ENCODE measurements at regions not wholly inside any gene's neighbourhood (a gene's known extent, or its start where the extent isn't known, plus 50 kb on each side); places are given as distances from the start of the nearest gene placed in this dataset.
A peak's percentile ranks its signal among the peaks of the same experiment; 100 is the strongest.

DNA sequence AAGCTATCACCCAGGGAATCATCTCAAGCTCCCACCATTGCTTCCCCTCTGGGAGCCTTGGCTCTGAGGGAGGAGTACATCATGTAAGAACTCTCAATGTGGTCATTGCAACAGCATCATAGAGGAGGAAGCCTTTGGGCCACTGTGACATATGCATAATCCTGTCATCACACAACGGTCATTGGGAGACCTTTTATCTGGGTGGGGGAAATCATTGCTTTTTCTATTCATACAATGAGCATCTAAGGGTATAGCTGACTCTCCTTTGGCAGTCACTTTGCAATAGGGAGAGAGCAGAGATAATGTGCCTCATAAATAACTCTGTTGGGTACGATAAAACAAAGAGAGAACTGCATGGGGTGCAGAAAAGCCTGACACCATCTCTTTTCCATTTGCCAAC is 155.2 kb upstream of the KCNIP4 start:
- no peak for DNase-seq (ENCODE audit: low spot score)

DNA sequence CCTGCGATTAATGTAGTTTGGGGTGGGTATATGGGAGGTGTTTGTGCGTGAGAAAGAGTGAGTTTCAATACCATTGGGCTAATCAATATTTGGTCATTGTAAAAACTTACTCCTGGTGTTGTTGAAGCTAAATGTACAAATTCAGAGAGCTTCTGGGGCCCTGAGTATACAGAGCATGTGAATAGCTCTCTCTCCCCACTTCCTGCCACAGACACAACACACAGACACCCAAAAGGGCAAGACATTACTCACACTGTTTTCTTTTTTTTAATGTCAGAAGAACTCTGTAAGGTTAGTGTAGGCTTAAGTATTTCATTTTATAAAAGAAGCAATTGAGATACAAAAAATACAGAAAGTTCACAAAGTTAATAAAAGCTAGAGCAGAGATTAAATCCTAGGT is 151.3 kb upstream of the KCNIP4 start:
- peak; percentile 18 for DNase-seq (ENCODE audit: low spot score)

DNA sequence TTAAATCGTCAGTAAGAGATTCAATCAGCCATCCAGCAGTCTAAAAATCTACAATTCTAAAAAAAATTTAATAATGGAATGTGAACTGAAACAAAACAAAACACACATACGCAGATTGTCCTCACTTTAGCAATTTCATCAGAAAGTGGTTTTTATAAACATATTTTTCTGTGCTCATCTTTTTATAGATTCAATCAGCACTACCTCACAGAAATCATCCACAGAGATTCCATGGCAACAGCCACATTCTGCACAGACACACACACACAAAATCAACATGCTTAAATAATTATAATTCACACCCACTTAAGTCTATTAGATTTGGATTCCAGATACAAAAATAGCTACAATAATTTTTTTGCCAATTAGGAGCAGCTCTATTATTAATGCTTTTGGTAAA is 149.0 kb upstream of the KCNIP4 start:
- DNase-seq (ENCODE audit: low spot score), result no peak

DNA sequence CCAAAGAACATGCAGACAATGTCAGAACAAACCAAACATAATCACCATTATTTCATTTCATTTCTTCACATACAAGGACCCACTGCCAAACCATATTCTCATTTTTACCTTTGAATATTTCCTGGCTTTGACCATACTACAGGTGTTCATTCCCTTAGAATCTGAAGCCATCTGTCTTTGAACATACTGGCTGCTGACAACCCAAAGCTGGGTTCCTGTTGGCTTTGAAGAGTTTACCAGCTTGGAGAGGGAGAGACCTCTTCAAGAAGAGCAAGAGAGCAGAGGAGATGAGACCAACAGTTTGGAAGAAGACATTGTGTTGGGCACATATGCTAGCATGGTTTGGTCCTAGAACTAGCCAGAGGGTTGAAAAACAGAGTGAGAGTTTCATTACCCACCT is 145.6 kb upstream of the KCNIP4 start:
- no peak for DNase-seq (ENCODE audit: low spot score)

DNA sequence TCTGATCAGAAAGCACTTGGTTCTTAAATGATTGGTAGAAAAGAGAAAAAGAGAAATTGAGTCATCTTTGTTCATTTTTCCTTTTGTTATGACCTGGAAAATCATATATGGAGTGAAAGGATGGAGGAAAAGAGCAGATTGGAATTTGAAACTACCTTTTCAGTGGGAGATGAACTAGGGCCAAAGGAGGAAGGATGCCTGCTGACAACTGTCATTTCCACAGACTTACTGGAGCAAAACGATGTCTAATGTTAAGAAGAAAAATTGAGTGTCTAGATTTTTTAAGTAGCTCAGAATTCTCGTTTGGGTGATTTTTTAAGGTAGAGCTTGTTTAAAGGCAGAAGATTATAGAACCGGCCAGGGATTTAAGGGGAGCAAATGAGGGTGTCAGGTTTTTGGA is 144.6 kb upstream of the KCNIP4 start:
- no peak for DNase-seq (ENCODE audit: low spot score)

DNA sequence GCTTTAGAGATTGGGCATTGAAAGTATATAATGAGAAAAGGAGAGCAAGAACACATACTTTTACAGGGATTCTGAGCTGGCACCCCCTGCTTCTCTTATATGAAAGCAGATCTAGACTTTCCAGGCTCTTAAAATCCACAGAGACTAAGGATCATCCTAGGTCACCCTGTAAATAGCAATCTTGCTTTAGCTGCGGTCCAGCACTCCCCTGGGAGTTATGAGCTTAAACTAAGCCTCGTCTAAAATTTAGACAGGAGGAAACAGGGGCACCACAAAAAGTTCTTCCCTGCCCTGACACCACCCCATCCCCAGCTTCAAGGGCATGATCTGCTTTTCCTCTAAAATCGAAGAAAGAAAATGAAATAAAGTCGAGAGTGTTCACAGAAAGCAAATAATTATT is 143.3 kb upstream of the KCNIP4 start:
- no peak for DNase-seq (ENCODE audit: low spot score)

DNA sequence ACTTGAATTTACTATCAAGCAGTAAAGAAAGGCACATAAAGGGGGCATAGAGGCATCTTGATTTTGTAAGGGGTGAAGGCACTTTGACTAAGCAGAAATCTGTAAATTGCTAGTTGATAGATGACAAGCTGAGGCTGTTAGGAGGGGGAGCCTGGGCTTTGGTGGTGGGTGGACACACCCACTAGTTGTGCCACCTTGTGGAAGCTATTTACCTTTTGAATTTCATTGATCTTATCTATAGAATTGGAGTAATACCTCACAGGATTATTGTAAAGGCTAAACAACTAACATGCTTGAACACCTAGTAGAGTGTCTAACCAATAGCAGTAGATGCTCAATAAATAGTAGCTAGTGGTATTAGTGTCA is 142.8 kb upstream of the KCNIP4 start:
- no peak for DNase-seq (ENCODE audit: low spot score)

DNA sequence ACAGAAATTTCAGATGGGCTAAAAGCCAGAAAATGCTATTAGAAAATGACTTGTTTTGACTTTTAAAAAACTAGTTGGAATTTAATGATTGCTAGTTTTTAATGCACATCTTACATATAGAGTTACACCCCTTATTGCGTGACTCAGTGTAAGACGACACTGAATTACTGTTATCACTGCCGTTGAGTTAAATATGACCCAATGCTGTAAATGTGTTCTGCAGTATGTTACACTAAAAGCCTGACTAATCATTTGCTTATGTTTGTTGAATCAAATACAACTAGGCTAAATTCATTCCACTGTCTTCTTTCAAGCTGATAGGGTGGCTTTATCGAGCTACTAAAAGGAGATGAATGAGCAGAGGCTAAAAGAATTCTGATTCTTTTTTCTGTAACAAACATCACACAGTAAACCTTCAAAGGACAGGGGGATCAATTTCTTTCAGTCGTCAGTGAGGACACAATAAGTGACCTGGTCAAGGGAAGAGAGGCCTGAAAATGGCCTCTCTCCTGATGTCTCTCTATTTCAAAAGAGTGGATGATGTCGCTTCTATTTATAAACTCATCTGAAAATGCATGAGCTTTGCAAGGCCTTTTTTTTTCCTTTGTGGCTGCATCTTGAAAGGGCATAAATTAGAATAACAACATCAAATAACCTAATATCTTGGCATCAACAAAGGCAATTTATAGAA is 142.2 kb upstream of the KCNIP4 start:
- DNase-seq (ENCODE audit: low spot score), result no peak

DNA sequence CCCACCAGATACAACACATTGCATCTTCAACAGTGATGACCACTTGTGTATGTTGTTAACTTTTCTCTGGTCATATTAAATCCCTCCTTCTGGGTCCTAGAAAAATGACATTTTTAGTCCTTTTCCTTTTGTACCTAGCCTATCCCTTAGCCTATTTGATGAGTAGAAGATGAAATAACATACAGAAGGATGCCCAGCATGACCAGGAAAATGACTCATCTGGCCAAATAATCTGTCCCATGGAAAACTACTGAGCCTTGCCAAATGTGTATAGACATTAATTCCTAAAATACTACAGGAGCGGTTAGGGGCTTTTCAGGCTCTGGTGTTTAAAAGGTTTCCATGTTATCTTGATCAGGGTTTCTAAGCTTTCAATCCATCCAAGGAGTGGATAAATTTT is 129.0 kb upstream of the KCNIP4 start:
- DNase-seq (ENCODE audit: low spot score), result no peak

DNA sequence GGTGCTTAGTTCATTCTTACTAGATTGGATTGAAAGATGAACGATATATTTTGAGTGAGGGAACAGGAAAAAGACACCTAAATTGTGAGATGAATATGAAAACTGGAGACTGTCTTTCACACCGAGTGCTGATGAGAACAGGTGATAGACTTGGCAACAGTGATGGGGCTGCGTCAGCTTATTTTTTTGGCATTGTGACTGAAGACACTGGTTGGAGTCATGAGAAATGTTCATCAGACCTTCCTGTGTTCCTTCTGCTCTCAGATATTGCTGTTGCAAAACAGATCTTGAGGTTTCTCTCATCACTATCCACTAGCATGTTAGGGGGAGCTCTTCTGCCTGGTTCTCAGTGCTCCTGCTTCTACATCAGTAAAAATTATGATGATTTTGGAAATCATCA is 124.2 kb upstream of the KCNIP4 start:
- no peak for DNase-seq (ENCODE audit: low spot score)

DNA sequence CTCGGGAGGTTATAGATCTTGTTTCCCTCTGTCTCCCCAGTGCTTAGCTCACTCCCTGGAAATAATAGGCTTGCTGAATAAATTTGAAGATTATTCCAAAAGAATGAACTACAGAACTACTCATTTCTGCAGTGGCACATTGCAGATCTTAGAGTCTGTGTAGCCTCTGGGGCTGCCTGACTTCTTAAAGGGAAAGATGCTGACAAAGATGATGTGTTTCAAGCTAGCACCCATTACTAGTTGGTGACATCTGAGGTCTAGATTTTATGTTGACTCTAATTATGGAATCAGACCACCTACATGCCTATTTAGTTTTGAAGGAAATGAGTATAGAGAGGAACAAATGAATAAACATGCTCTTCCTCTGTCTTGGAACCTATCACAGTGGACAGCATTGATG is 123.7 kb upstream of the KCNIP4 start:
- DNase-seq (ENCODE audit: low spot score), result no peak

DNA sequence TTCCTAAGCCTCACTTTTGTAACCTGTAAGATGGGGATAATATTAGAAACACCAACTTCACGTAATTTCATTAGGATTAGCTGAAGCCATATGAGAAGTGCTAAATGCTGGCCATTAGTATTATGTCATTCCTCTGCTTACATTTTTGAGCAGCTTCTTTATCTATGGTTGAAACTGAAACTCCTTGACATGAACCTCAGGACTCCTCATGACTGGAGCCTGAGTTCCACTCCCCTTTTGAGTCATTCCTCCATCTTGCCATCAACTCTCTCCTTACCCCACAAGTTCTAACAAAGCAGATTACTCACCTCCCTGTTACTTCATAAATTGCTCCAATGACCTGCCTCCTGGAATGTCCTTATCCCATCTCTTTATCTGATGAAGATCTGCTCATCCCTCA is 123.2 kb upstream of the KCNIP4 start:
- DNase-seq (ENCODE audit: low spot score), result peak; percentile 49

DNA sequence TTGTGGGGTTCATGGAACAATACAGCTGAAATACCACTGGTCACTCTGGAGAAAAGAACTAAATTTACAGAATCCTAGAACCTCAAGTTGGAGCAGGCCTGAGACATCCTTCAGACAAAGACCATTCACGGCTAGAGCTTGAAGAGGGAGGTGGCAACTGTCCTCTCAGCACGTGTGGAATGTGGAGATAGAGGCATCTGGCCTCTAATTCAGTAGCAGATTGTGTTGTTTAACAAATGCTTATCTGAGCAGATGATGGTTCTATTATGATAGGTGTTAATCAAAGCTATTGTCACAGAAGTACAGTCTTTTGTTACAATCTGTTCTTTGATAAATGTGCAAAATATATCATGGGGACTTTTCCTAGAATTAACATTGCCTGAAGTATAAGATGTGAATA is 121.7 kb upstream of the KCNIP4 start:
- no peak for DNase-seq (ENCODE audit: low spot score)

DNA sequence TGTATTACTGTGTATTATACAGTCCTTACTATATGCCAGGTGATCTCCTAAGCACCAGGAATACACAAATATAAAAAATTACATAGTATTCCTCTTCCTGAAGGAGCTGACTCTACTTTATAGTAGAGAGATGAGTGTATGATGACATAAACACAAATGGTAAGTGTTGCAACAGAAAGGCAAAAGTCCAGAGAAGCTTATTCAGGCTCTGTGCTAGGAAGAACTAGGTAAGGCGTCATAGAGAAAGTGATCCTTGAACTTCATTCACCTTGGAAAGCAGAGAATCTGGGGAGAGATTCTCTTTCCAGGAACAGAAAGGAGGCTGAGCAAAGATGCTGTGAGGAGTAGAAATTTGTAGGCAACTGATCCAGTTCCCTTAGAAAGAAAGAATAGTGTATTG is 115.0 kb upstream of the KCNIP4 start:
- DNase-seq (ENCODE audit: low spot score), result no peak

DNA sequence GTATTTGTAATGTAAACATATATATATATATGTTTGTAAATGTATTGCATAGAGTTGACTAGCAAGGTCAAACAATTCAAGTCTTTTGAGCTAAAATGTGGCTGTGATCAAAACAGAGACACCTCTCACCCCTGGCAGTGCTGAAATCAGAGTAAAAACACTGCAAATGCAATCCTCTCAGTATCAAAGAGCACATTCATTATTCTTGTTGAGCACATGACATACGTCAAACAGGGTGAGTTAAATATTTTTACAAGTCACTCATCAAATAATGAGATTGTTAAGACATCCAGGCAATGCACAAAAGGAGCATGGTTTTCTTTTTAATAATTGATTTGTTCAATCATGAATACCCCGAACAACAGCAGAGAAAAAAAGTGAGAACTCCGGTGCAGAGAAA is 114.1 kb upstream of the KCNIP4 start:
- no peak for DNase-seq (ENCODE audit: low spot score)

DNA sequence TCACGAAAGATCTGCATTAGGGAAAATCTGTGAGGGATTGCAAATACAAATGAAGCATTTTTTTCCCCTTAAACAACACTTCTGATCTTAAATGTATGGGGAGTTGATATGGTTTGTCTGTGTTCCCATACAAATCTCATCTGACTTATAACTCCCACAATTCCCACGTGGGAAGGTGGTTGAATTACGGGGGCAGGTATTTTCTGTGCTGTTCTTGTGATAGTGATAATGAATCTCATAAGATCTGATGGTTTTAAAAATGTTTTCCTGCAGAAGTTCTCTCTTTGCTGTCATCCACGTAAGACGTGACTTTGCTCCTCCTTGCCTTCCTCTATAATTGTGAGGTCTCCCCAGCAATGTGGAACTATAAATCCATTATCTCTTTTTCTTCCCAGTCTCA is 107.4 kb upstream of the KCNIP4 start:
- DNase-seq (ENCODE audit: low spot score), result no peak

DNA sequence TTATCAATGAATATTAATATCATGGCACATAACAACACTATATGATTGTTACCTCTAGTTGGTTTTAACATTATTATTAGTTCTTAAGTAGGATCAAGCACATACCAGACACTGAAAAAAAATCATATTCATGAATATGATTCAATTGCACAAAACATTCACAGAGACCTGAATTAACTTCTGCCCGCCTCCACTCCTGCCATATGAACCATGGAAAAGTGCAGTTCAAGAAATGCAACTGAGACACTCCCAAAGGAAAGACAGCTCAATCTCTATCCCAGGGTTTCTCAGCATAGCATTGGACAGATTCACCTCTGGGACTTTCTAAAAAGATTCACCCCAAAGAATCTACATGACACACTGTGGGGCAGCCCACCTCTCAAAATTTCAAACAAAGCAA is 103.5 kb upstream of the KCNIP4 start:
- no peak for DNase-seq (ENCODE audit: low spot score)

DNA sequence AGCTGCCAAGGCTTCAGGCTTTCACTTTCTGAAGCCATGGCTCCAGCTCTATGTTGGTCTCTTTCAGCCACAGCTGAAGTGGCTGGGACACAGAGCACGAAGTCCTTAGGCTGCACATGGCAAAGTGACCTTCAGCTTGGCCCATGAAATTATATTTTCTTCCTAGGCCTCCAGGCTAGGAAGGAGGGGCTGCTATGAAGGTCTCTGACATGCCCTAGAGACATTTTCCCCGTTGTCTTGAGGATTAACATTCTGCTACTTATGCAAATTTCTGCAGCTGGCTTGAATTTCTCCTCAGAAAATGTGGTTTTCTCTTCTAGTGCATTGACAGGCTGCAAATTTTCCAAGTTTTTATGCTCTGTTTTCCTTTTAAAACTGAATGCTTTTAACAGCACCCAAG is 99.8 kb upstream of the KCNIP4 start:
- DNase-seq (ENCODE audit: low spot score), result no peak

DNA sequence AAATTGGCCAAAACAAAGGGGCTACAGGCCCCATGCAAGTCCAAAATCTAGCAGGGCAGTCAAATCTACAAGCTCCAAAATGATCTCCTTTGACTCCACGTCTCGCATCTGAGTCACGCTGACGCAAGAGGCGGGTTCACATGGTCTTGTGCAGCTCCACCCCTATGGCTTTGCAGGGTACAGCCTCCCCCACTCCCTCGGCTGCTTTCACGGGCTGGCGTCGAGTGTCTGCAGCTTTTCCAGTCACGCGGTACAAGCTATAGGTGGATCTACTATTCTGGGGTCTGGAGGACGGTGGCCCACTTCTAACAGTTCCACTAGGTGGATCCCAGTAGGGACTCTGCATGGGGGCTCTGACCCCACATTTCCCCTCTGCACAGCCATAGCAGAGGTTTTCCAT is 99.2 kb upstream of the KCNIP4 start:
- DNase-seq (ENCODE audit: low spot score), result no peak

DNA sequence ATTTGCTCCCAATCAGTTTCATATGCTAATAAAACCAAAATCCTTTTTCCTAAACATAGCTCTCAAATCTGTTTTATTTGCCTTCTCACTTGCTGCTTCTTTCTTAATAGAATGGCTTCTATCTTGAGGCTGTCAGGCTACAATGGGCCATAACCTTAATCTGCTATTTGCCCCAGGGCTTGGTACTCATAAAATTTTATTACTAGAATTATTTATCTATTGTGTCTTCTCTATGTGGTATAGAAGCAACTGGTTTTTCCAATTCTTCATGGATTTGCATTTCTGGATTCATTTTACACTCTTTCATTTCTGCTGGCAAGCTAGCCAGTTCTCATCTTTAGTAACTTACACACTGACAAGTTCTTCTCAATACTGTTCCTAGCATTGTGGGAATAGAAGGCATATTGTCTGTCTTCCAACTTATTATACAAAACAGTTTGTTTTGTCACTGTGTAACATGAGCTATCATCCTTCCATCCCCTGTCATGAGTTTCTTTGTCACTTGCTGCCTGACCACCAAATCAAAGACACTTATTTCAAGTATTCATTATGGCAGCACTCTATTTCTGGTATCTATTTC is 96.6 kb upstream of the KCNIP4 start:
- DNase-seq (ENCODE audit: low spot score), result no peak

DNA sequence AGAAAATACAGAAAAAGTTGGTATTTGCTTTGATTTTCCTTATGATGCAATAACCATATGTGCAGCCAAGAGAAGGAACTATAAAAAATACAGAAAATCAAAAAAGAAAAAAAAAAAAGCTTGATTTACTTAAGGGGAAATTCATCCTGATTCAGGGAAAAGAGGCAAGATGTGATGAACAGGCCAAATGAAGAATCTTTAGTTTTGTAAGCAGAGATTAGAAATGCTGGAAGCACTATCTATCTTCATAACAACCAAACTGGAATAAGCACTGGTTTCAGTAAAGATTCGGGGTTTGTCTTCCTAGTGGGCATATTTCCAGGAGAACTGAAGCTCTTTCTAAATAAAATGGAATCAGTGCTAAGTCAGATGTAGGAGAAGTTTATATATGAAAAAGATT is 82.9 kb upstream of the KCNIP4 start:
- no peak for DNase-seq (ENCODE audit: low spot score)

DNA sequence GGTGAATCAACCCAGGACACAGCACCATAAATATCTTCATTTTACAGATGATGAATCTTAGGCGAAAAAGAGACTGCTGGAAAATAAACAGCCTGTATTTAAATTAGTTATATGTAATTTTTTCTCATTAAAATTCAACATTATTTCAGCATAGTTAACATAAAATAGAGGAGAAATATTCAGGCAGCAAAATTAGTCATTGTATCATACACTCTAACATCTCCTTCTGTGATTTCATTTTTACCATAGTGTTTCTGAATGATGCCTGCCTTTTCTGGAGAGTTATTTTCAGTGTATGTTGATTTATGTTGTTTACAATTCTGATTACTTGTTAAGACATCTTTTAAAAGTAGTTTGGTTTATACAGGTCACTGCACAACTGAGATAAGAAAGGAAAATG is 82.3 kb upstream of the KCNIP4 start:
- DNase-seq (ENCODE audit: low spot score), result no peak

DNA sequence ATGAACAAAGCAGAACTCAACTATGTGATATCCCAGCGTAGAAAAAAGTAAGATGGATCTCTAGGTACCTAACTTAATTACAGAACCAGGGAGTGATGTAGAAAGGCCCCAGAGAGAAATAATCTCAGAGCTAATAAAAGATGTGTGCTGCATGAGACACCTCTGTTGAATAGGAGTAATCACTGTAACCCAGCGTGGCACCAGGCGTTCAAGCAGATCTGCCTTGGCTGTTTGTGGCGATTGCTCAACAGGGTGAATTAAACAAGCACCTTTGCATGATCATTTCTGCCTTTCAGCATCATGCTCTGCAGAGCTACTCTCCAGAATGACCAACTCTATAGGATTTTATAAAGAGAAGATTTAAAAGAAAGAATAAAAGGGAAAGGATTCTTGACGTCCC is 81.7 kb upstream of the KCNIP4 start:
- DNase-seq (ENCODE audit: low spot score), result peak; percentile 8

DNA sequence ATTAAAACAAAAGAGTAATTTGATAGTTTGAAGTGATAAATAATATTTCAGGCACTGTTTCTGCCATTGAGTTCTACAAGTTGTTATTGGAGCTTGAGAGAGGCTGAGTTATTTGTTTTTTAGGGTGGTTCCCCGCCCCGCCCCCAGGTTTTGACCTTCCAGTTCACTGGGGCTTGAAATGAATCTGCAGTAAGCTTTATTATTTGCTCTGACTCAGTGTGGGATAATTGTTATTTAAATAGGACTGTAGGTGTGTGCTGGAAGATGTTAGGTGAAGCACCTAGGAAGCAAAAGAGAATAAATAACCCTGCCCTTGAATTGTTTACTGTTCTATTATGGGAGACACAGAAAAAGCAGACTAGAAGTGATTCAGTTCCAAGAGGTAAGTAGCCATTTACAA is 81.2 kb upstream of the KCNIP4 start:
- peak; percentile 45 for DNase-seq (ENCODE audit: low spot score)

DNA sequence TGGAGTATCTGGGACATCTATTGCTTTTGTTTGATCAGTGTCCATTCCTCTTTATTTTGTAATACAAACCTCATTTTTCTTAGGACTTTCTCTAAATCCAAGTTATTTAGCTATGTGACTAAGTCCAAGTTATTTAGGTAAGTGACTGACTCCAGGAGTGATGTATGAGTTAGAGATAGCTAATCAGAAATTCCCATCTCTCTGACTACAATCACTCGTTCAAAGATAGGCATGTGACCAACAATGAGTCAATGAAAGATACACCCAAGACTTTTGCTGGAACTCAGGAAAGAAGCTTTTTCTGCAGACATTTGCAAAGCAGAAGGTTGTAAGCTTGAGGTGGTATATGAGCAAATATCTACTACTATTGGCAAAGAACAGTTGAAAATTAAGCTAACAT is 72.5 kb upstream of the KCNIP4 start:
- no peak for DNase-seq (ENCODE audit: low spot score)
